Karpas-422 (cell line): ENCODE measurements at regions not wholly inside any gene's neighbourhood (a gene's known extent, or its start where the extent isn't known, plus 50 kb on each side); places are given as distances from the start of the nearest gene placed in this dataset.

Experiments used
- DNase-seq: peaks from one replicate; pipeline ENCODE4 v3.0.0-alpha.2; 2015
- H2AFZ ChIP-seq: fragments of 200-600 bp; sonication (generic); 2 replicates; pipeline ENCODE4 v1.6.1; 2014; ENCODE audit warnings: antibody characterized with exemption, low read length, mixed read lengths
- H3K27ac ChIP-seq: fragments of 200-600 bp; sonication (generic); 2 replicates; pipeline ENCODE4 v1.5.1; 2014; ENCODE audit warnings: mild to moderate bottlenecking, low read length, moderate library complexity
- H3K27me3 ChIP-seq: fragments of 200-600 bp; sonication (generic); 2 replicates; pipeline ENCODE4 v1.6.1; 2014; ENCODE audit warnings: low read length, mixed read lengths
- H3K36me3 ChIP-seq: fragments of 200-600 bp; sonication (generic); 2 replicates; pipeline ENCODE4 v1.6.1; 2014; ENCODE audit warnings: low read length, mixed read lengths; ENCODE audit not compliant: insufficient read depth
- H3K4me1 ChIP-seq: fragments of 200-600 bp; sonication (generic); 2 replicates; pipeline ENCODE4 v1.6.1; 2014; ENCODE audit warnings: mild to moderate bottlenecking, low read length, mixed read lengths
- H3K4me2 ChIP-seq: fragments of 200-600 bp; sonication (generic); 2 replicates; pipeline ENCODE4 v1.6.1; 2014; ENCODE audit warnings: low read length, low read depth, mild to moderate bottlenecking; ENCODE audit not compliant: poor library complexity, severe bottlenecking
- H3K4me3 ChIP-seq: fragments of 200-600 bp; sonication (generic); 2 replicates; pipeline ENCODE4 v1.5.1; 2014; ENCODE audit warnings: mild to moderate bottlenecking, antibody characterized with exemption, low read length, mixed read lengths
- H3K79me2 ChIP-seq: fragments of 200-600 bp; sonication (generic); 2 replicates; pipeline ENCODE4 v1.6.1; 2014; ENCODE audit warnings: mild to moderate bottlenecking, low read length, mixed read lengths
- H3K9ac ChIP-seq: fragments of 200-600 bp; sonication (generic); 2 replicates; pipeline ENCODE4 v1.6.0; 2014; ENCODE audit warnings: low read length
- H3K9me2 ChIP-seq: fragments of 200-600 bp; sonication (generic), shearing (Covaris generic); replicated peaks from 2 replicates; pipeline ENCODE4 v1.6.0; 2014; ENCODE audit warnings: mild to moderate bottlenecking, low read length, moderate library complexity; ENCODE audit not compliant: insufficient read depth
- H3K9me3 ChIP-seq: fragments of 300-700, 200-600 bp; sonication (generic); 2 replicates; pipeline ENCODE4 v1.6.1; 2014; ENCODE audit warnings: low read length, mixed read lengths
- H4K20me1 ChIP-seq: fragments of 200-600 bp; sonication (generic); 2 replicates; pipeline ENCODE4 v1.6.1; 2014; ENCODE audit warnings: mild to moderate bottlenecking, antibody characterized with exemption, low read length, low read depth; ENCODE audit not compliant: insufficient read depth

GRCh38 chr1:208944981-208945451 lies 638.5 kb upstream of the CAMK1G start:
- H3K9me2 ChIP-seq, result no peaks in the 10 kb centered on the region
- no peaks in the 10 kb centered on the region for H3K9me3 ChIP-seq
- no peaks in the 10 kb centered on the region for H3K36me3 ChIP-seq
- H4K20me1 ChIP-seq, result no peaks in the 10 kb centered on the region
- H3K79me2 ChIP-seq, result no peaks in the 10 kb centered on the region
- no peak overlapping the region for H3K4me2 ChIP-seq
- no peak overlapping the region for H2AFZ ChIP-seq
- no peak for DNase-seq
- no peaks in the 10 kb centered on the region for H3K27me3 ChIP-seq
- H3K9ac ChIP-seq, result no peak overlapping the region
- no peaks in the 10 kb centered on the region for H3K4me1 ChIP-seq
- H3K4me3 ChIP-seq, result no peak overlapping the region
- H3K27ac ChIP-seq, result no peak overlapping the region

- no peak for DNase-seq
- no peak overlapping the region for H3K4me2 ChIP-seq
- no peaks in the 10 kb centered on the region for H3K27me3 ChIP-seq
- no peak overlapping the region for H3K27ac ChIP-seq
- no peak overlapping the region for H3K9ac ChIP-seq
- no peak overlapping the region for H3K4me3 ChIP-seq
- H3K79me2 ChIP-seq, result no peaks in the 10 kb centered on the region
- no peaks in the 10 kb centered on the region for H3K4me1 ChIP-seq
- no peaks in the 10 kb centered on the region for H3K36me3 ChIP-seq
- H2AFZ ChIP-seq, result no peak overlapping the region
- no peaks in the 10 kb centered on the region for H4K20me1 ChIP-seq
- no peaks in the 10 kb centered on the region for H3K9me3 ChIP-seq
- no peaks in the 10 kb centered on the region for H3K9me2 ChIP-seq
Observed at GRCh38 chr1:208950206-208950605, 633.3 kb upstream of the CAMK1G start.

- Histone ChIP-seq H3K4me1 (no peaks in the 10 kb centered on the region), H3K4me2 (no peak overlapping the region), H3K36me3 (no peaks in the 10 kb centered on the region), H3K79me2 (no peaks in the 10 kb centered on the region), H2AFZ (no peak overlapping the region), H3K9me2 (no peaks in the 10 kb centered on the region), H3K9me3 (no peaks in the 10 kb centered on the region), H3K9ac (no peak overlapping the region), H3K4me3 (no peak overlapping the region), H4K20me1 (no peaks in the 10 kb centered on the region), H3K27me3 (no peaks in the 10 kb centered on the region), H3K27ac (no peak overlapping the region)
- DNase-seq, result no peak
Observed at GRCh38 chr1:208951026-208951525, 632.4 kb upstream of the CAMK1G start.

GRCh38 chr1:208951908-208952307 lies 631.6 kb upstream of the CAMK1G start:
- H3K27ac ChIP-seq, result no peak overlapping the region
- no peaks in the 10 kb centered on the region for H4K20me1 ChIP-seq
- H3K36me3 ChIP-seq, result no peaks in the 10 kb centered on the region
- H3K4me2 ChIP-seq, result no peak overlapping the region
- H3K27me3 ChIP-seq, result no peaks in the 10 kb centered on the region
- no peak for DNase-seq
- no peak overlapping the region for H3K4me3 ChIP-seq
- H3K4me1 ChIP-seq, result no peaks in the 10 kb centered on the region
- H2AFZ ChIP-seq, result no peak overlapping the region
- no peaks in the 10 kb centered on the region for H3K9me3 ChIP-seq
- no peaks in the 10 kb centered on the region for H3K9me2 ChIP-seq
- H3K9ac ChIP-seq, result no peak overlapping the region
- no peaks in the 10 kb centered on the region for H3K79me2 ChIP-seq

- no peak for DNase-seq
- no peaks in the 10 kb centered on the region for H3K27me3 ChIP-seq
- no peak overlapping the region for H3K4me3 ChIP-seq
- H2AFZ ChIP-seq, result no peak overlapping the region
- H4K20me1 ChIP-seq, result no peaks in the 10 kb centered on the region
- no peaks in the 10 kb centered on the region for H3K9me2 ChIP-seq
- no peak overlapping the region for H3K27ac ChIP-seq
- no peak overlapping the region for H3K9ac ChIP-seq
- H3K79me2 ChIP-seq, result no peaks in the 10 kb centered on the region
- H3K9me3 ChIP-seq, result 0 out of 2 replicates have a peak, but pooled peaks cover 6% of the 10 kb centered on the region
- H3K4me1 ChIP-seq, result no peaks in the 10 kb centered on the region
- no peaks in the 10 kb centered on the region for H3K36me3 ChIP-seq
- H3K4me2 ChIP-seq, result no peak overlapping the region
Observed at GRCh38 chr1:208962867-208963266, 620.6 kb upstream of the CAMK1G start.

GRCh38 chr1:208965351-208965750 lies 618.2 kb upstream of the CAMK1G start:
- H3K36me3 ChIP-seq, result no peaks in the 10 kb centered on the region
- no peaks in the 10 kb centered on the region for H3K79me2 ChIP-seq
- no peak overlapping the region for H3K27ac ChIP-seq
- H3K27me3 ChIP-seq, result no peaks in the 10 kb centered on the region
- no peaks in the 10 kb centered on the region for H3K9me3 ChIP-seq
- no peaks in the 10 kb centered on the region for H4K20me1 ChIP-seq
- no peaks in the 10 kb centered on the region for H3K4me1 ChIP-seq
- no peak overlapping the region for H3K4me3 ChIP-seq
- no peaks in the 10 kb centered on the region for H3K9me2 ChIP-seq
- DNase-seq, result no peak
- no peak overlapping the region for H2AFZ ChIP-seq
- no peak overlapping the region for H3K4me2 ChIP-seq
- no peak overlapping the region for H3K9ac ChIP-seq

GRCh38 chr1:208967334-208967733 lies 616.2 kb upstream of the CAMK1G start:
- Histone ChIP-seq H3K9ac (no peak overlapping the region), H2AFZ (no peak overlapping the region), H3K27ac (no peak overlapping the region), H3K4me2 (no peak overlapping the region), H3K4me3 (no peak overlapping the region), H3K27me3 (no peaks in the 10 kb centered on the region), H3K79me2 (no peaks in the 10 kb centered on the region), H3K36me3 (no peaks in the 10 kb centered on the region), H4K20me1 (no peaks in the 10 kb centered on the region), H3K9me2 (no peaks in the 10 kb centered on the region), H3K9me3 (no peaks in the 10 kb centered on the region), H3K4me1 (no peaks in the 10 kb centered on the region)
- no peak for DNase-seq

- Histone ChIP-seq H3K4me1 (no peaks in the 10 kb centered on the region), H3K36me3 (no peaks in the 10 kb centered on the region), H3K4me2 (no peak overlapping the region), H3K27ac (no peak overlapping the region), H3K9ac (no peak overlapping the region), H3K9me3 (no peaks in the 10 kb centered on the region), H3K4me3 (no peak overlapping the region), H2AFZ (no peak overlapping the region), H4K20me1 (no peaks in the 10 kb centered on the region), H3K9me2 (no peaks in the 10 kb centered on the region; the same call in 1 of the 2 replicates), H3K27me3 (no peaks in the 10 kb centered on the region), H3K79me2 (no peaks in the 10 kb centered on the region)
- no peak for DNase-seq
Observed at GRCh38 chr1:208974717-208975116, 608.8 kb upstream of the CAMK1G start.

- no peak overlapping the region for H3K4me2 ChIP-seq
- H3K4me3 ChIP-seq, result no peak overlapping the region
- DNase-seq, result no peak
- H4K20me1 ChIP-seq, result no peaks in the 10 kb centered on the region
- no peak overlapping the region for H3K9ac ChIP-seq
- no peaks in the 10 kb centered on the region for H3K9me3 ChIP-seq
- no peak overlapping the region for H2AFZ ChIP-seq
- H3K27me3 ChIP-seq, result no peaks in the 10 kb centered on the region
- H3K4me1 ChIP-seq, result no peaks in the 10 kb centered on the region
- no peaks in the 10 kb centered on the region; the same call in 1 of the 2 replicates for H3K9me2 ChIP-seq
- no peaks in the 10 kb centered on the region for H3K36me3 ChIP-seq
- H3K27ac ChIP-seq, result no peak overlapping the region
- H3K79me2 ChIP-seq, result no peaks in the 10 kb centered on the region
Observed at GRCh38 chr1:208975456-208975855, 608.1 kb upstream of the CAMK1G start.
